Ovary (tissue), 7 donors: ENCODE measurements at regions not wholly inside any gene's neighbourhood (a gene's known extent, or its start where the extent isn't known, plus 50 kb on each side); places are given as distances from the start of the nearest gene placed in this dataset.

ENCODE experiments used
- DNase-seq, 5 donors: peaks; one replicate each; pipeline ENCODE4 v3.0.0-alpha.2; 2019 to 2020
- H3K27ac ChIP-seq, 2 donors: fragments of 200-600 bp; one replicate each; pipeline versions ENCODE4 v1.5.1 to v1.8.0; 2019 to 2022
- H3K27me3 ChIP-seq: fragments of 200-600 bp; one replicate; pipeline ENCODE4 v1.8.0; 2022
- H3K36me3 ChIP-seq: fragments of 200-600 bp; sonication (generic); one replicate; pipeline ENCODE4 v1.5.1; 2019
- H3K4me1 ChIP-seq: one replicate; pipeline ENCODE4 v1.8.1; 2013; ENCODE audit warnings: mild to moderate bottlenecking, moderate library complexity; ENCODE audit not compliant: insufficient read depth
- H3K4me3 ChIP-seq: fragments of 200-600 bp; sonication (generic); one replicate; pipeline ENCODE4 v1.5.1; 2017
- H3K9me3 ChIP-seq, 2 donors: fragments of 200-600 bp in 1 of 2; sonication (generic) in 1 of 2; one replicate each; pipeline versions ENCODE4 v1.5.1 to v1.8.1; 2013 to 2019; ENCODE audit warnings: mild to moderate bottlenecking in 1 of 2, moderate library complexity in 1 of 2
- EP300 ChIP-seq: sonication (generic); formaldehyde crosslinking; IDR thresholded peaks from one replicate; pipeline ENCODE4 v1.6.1; 2017; ENCODE audit warnings: antibody characterized with exemption
- POLR2A ChIP-seq: fragments of 450-650 bp; IDR thresholded peaks from one replicate; pipeline ENCODE4 v1.6.1; 2017; ENCODE audit warnings: antibody characterized with exemption, mild to moderate bottlenecking, moderate library complexity
- WGBS, 3 donors: extraction: QIAGEN DNeasy Blood & Tissue Kit in 1 of 3; methylation state at CpG; one replicate each; pipeline versions ENCODE4 v1.1.5 to v1.1.7; 2013 to 2017; 5-methylcytosine and 5-hydroxymethylcytosine counted together
- intact Hi-C, 4 donors: fragments of 100-400 bp; cut with DNase I; formaldehyde crosslinking; loops; one replicate each; pipeline versions ENCODE4 v1.11.0 to v1.15.1; 2022 to 2023
- TF ChIP-seq, protein P1 (sequence below), 3 donors: fragments of 450-650 bp in 2 of 3; fragments of 200-600 bp in 1 of 3; IDR thresholded peaks; one replicate each; pipeline versions ENCODE4 v1.5.1 to v1.8.0; 2016 to 2022; ENCODE audit warnings: antibody characterized with exemption in 3 of 3, mild to moderate bottlenecking in 1 of 3
- donor health status: DM: no; HTN: no; CAD: no; lungs with moderate emphysema.
- donor health status: DM: no; HTN: no; CAD: no.
- donor health status: Bipolar disorder and iron deficiency.
- donor health status: DM: no; HTN: no; CAD: no.
- donor health status: DM: yes; HTN: yes; CAD: no.

- no peaks in the 10 kb centered on the region for H3K4me1 ChIP-seq
- TF ChIP-seq EP300 (no peak), POLR2A (no peak)
- TF ChIP-seq, protein P1, sequence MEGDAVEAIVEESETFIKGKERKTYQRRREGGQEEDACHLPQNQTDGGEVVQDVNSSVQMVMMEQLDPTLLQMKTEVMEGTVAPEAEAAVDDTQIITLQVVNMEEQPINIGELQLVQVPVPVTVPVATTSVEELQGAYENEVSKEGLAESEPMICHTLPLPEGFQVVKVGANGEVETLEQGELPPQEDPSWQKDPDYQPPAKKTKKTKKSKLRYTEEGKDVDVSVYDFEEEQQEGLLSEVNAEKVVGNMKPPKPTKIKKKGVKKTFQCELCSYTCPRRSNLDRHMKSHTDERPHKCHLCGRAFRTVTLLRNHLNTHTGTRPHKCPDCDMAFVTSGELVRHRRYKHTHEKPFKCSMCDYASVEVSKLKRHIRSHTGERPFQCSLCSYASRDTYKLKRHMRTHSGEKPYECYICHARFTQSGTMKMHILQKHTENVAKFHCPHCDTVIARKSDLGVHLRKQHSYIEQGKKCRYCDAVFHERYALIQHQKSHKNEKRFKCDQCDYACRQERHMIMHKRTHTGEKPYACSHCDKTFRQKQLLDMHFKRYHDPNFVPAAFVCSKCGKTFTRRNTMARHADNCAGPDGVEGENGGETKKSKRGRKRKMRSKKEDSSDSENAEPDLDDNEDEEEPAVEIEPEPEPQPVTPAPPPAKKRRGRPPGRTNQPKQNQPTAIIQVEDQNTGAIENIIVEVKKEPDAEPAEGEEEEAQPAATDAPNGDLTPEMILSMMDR (IDR thresholded peaks at IDR 0.05) = no peak
- H3K36me3 ChIP-seq = no peaks in the 10 kb centered on the region
- 78 to 93% (median 84%) methylated on average over 5 of the region's 5 CpGs for WGBS, 3 donors
- no peak overlapping the region for H3K27ac ChIP-seq
- peak in 2 of 5 donors; percentile 13 to 17 for DNase-seq
- no peaks in the 10 kb centered on the region for H3K27me3 ChIP-seq
- intact Hi-C loops = no loop called here
- no peak overlapping the region for H3K4me3 ChIP-seq
- H3K9me3 ChIP-seq = no peaks in the 10 kb centered on the region
These were observed 124.4 kb upstream of the RTL1 start for GRCh38 chr14:101027966-101028365.

GRCh38 chr14:101028971-101029667, 125.6 kb upstream of the RTL1 start:
- TF ChIP-seq, protein P1 (IDR thresholded peaks at IDR 0.05) = no peak
- TF ChIP-seq EP300 (no peak), POLR2A (no peak)
- Histone ChIP-seq H3K27me3 (no peaks in the 10 kb centered on the region), H3K9me3 (no peaks in the 10 kb centered on the region), H3K4me3 (no peak overlapping the region), H3K4me1 (no peaks in the 10 kb centered on the region), H3K36me3 (no peaks in the 10 kb centered on the region), H3K27ac (no peak overlapping the region)
- 86 to 90% (median 89%) methylated on average over 19 to 20 of the region's 20 CpGs for WGBS, 3 donors
- peak in 2 of 5 donors; percentile 2 to 21 for DNase-seq
- intact Hi-C loops = no loop called here

DNA sequence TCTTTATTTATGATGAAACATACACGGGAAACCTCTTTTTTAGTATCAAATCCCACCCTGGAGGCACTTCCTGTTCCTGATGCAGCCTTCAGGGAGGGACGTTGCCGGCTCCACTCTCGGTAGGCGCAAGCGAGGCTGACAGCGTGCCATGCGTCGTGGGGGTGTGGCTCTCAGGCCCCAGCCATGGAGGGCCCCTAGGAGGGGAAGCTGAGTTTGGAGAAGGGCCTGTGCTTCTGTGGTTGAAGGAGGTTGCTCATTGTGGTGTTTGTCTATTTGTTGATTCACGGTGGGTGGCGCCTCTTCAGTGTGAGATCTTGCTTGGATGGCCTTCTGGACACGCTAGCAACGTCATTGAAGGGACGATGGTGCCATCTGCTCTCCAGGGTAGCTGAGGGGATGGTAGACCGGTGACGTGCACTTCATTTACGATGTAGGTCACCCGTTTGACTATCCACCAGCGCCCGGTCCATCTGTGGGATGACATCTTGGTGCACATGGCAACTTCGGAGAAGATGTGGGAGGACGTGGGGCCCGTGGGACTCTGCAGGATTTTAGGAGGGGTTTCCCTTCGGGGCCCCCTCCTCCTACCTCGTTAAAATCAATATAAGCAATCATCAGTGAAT, 126.3 kb upstream of the RTL1 start:
- WGBS, 3 donors = 84 to 87% (median 84%) methylated on average over 25 of the region's 25 CpGs
- Histone ChIP-seq H3K4me1 (no peaks in the 10 kb centered on the region), H3K27ac (no peak overlapping the region), H3K9me3 (no peaks in the 10 kb centered on the region), H3K27me3 (no peaks in the 10 kb centered on the region), H3K4me3 (no peak overlapping the region), H3K36me3 (no peaks in the 10 kb centered on the region)
- intact Hi-C loops = no loop called here
- peak in 2 of 5 donors; percentile 15 to 29 for DNase-seq
- TF ChIP-seq EP300 = no peak
- TF ChIP-seq, protein P1 (IDR thresholded peaks at IDR 0.05) = no peak
- TF ChIP-seq POLR2A = no peak

- DNase-seq = peak in 2 of 5 donors; percentile 12 to 14
- no peaks in the 10 kb centered on the region for H3K36me3 ChIP-seq
- H3K4me3 ChIP-seq = no peak overlapping the region
- intact Hi-C loops = no loop called here
- H3K27ac ChIP-seq = no peak overlapping the region
- WGBS, 3 donors = 87 to 90% (median 88%) methylated on average over 14 of the region's 14 CpGs
- TF ChIP-seq, protein P1 (IDR thresholded peaks at IDR 0.05) = no peak
- no peak for TF ChIP-seq POLR2A
- no peak for TF ChIP-seq EP300
- H3K4me1 ChIP-seq = no peaks in the 10 kb centered on the region
- H3K27me3 ChIP-seq = no peaks in the 10 kb centered on the region
- H3K9me3 ChIP-seq = no peaks in the 10 kb centered on the region
These were observed 127.1 kb upstream of the RTL1 start for GRCh38 chr14:101030586-101030985.
